PC-9 (cell line): ENCODE measurements at regions not wholly inside any gene's neighbourhood (a gene's known extent, or its start where the extent isn't known, plus 50 kb on each side); places are given as distances from the start of the nearest gene placed in this dataset.

Experiments
- CTCF ChIP-seq: fragments of 200-600 bp; sonication (generic); conservative IDR thresholded peaks from 2 replicates; pipeline ENCODE4 v1.6.1; 2017; ENCODE audit warnings: mixed run types, antibody characterized with exemption, mild to moderate bottlenecking, moderate library complexity
- EZH2 ChIP-seq: fragments of 200-600 bp; sonication (generic); IDR thresholded peaks from 2 replicates; pipeline ENCODE4 v1.8.0; 2017; ENCODE audit warnings: antibody characterized with exemption, low read depth

GRCh38 chr10:27369880-27370279 lies 129.3 kb upstream of the ACBD5 start:
- TF ChIP-seq CTCF (peak; percentile 55), EZH2 (no peak)
